GM18505 (cell line): ENCODE measurements at regions not wholly inside any gene's neighbourhood (a gene's known extent, or its start where the extent isn't known, plus 50 kb on each side); places are given as distances from the start of the nearest gene placed in this dataset.

ENCODE experiments used
- ATAC-seq: cut with Tn5 transposase; IDR thresholded peaks from one replicate; pipeline ENCODE4 v1.9.1; 2021; ENCODE audit not compliant: unreplicated experiment
- POLR2A ChIP-seq: IDR thresholded peaks from 4 replicates; pipeline ENCODE4 v1.6.1; 2011; ENCODE audit warnings: borderline replicate concordance; ENCODE audit not compliant: insufficient read depth, insufficient read length; ENCODE audit errors: extremely low read depth

GRCh38 chr10:2978111-2978510 lies 89.2 kb upstream of the PFKP start:
- no peak for ATAC-seq
- TF ChIP-seq POLR2A = no peak

- no peak for ATAC-seq
- no peak for TF ChIP-seq POLR2A
Measured at GRCh38 chr10:2974503-2975207, 92.7 kb upstream of the PFKP start.

- ATAC-seq = no peak
Measured at GRCh38 chr10:2974083-2974482, 93.3 kb upstream of the PFKP start.

GRCh38 chr10:2972810-2973209 lies 94.5 kb upstream of the PFKP start:
- ATAC-seq = no peak
- no peak for TF ChIP-seq POLR2A

More at GRCh38 chr10:2974083-2974482, 93.3 kb upstream of the PFKP start:
- no peak for TF ChIP-seq POLR2A

- no peak for TF ChIP-seq POLR2A
- no peak for ATAC-seq
Measured at GRCh38 chr10:2972216-2972615, 95.1 kb upstream of the PFKP start.

GRCh38 chr10:2970190-2970823 lies 97.0 kb upstream of the PFKP start:
- no peak for ATAC-seq
- TF ChIP-seq POLR2A = no peak

GRCh38 chr10:2968401-2969058 lies 98.8 kb upstream of the PFKP start:
- no peak for ATAC-seq
- TF ChIP-seq POLR2A = no peak

GRCh38 chr10:2966134-2966533 lies 101.2 kb upstream of the PFKP start:
- no peak for ATAC-seq
- TF ChIP-seq POLR2A = no peak

GRCh38 chr10:2964632-2965296 lies 102.6 kb upstream of the PFKP start:
- no peak for TF ChIP-seq POLR2A
- no peak for ATAC-seq

GRCh38 chr10:2963889-2964631 lies 103.3 kb upstream of the PFKP start:
- no peak for TF ChIP-seq POLR2A
- no peak for ATAC-seq

GRCh38 chr10:2962194-2962593 lies 105.2 kb upstream of the PFKP start:
- no peak for ATAC-seq
- no peak for TF ChIP-seq POLR2A

GRCh38 chr10:2958659-2959058 lies 108.7 kb upstream of the PFKP start:
- no peak for ATAC-seq

GRCh38 chr10:2957785-2958184 lies 109.6 kb upstream of the PFKP start:
- no peak for ATAC-seq
- no peak for TF ChIP-seq POLR2A

More at GRCh38 chr10:2958659-2959058, 108.7 kb upstream of the PFKP start:
- no peak for TF ChIP-seq POLR2A

- no peak for ATAC-seq
- no peak for TF ChIP-seq POLR2A
Measured at GRCh38 chr10:2955064-2955463, 112.3 kb upstream of the PFKP start.

GRCh38 chr10:2953495-2953894 lies 113.9 kb upstream of the PFKP start:
- ATAC-seq = no peak
- no peak for TF ChIP-seq POLR2A
